IMR-90 (cell line): ENCODE measurements at regions not wholly inside any gene's neighbourhood (a gene's known extent, or its start where the extent isn't known, plus 50 kb on each side); places are given as distances from the start of the nearest gene placed in this dataset.

Experiments
- ATAC-seq: fragments of 200-7000 bp; cut with Tn5 transposase; 2 replicates; pipeline ENCODE4 v1.9.1; 2020; ENCODE audit warnings: low read depth, mild to moderate bottlenecking, moderate library complexity
- BruUV-seq: library from RNA; stranded (reverse); fragments of 400-500 nt; replicated peaks from 2 replicates; lab custom pipeline; 2021; lab: Mats Ljungman, UMichigan
- CTCF ChIA-PET: fragments of 300-600 bp; formaldehyde crosslinking; extraction: SDS; loops from one replicate; lab custom pipeline; 2021; ENCODE audit warnings: antibody characterized with exemption; lab: Yijun Ruan, JAX
- POLR2A ChIA-PET: fragments of 300-600 bp; sonication (Branson Sonifier 250); formaldehyde crosslinking; loops from one replicate; lab custom pipeline; 2022; ENCODE audit warnings: antibody characterized with exemption; ENCODE audit not compliant: unreplicated experiment; lab: Charles Lee
- DNase-seq: peaks from one replicate; pipeline ENCODE4 v3.0.0; 2013
- H2AFZ ChIP-seq: replicated peaks from 2 replicates; pipeline ENCODE3; 2013; ENCODE audit warnings: low read length, mild to moderate bottlenecking; ENCODE audit not compliant: poor library complexity
- H2AK5ac ChIP-seq: 2 replicates; pipeline ENCODE4 v1.6.1; 2013; ENCODE audit warnings: low read depth, low read length, inconsistent platforms
- H2AK9ac ChIP-seq: replicated peaks from 2 replicates; pipeline ENCODE3; 2013; ENCODE audit warnings: mild to moderate bottlenecking, low read depth, low read length, moderate library complexity; ENCODE audit not compliant: poor library complexity
- H2BK120ac ChIP-seq: 2 replicates; pipeline ENCODE4 v1.6.1; 2013; ENCODE audit warnings: low read depth, low read length, inconsistent platforms
- H2BK15ac ChIP-seq: 3 replicates; pipeline ENCODE4 v1.6.1; 2013; ENCODE audit warnings: low read depth, low read length, inconsistent platforms
- H2BK20ac ChIP-seq: 2 replicates; pipeline ENCODE4 v1.6.1; 2013; ENCODE audit warnings: low read depth, mild to moderate bottlenecking, inconsistent platforms, low read length, moderate library complexity
- H2BK5ac ChIP-seq: 2 replicates; pipeline ENCODE4 v1.6.1; 2013; ENCODE audit warnings: mild to moderate bottlenecking, low read depth, low read length, inconsistent platforms; ENCODE audit not compliant: poor library complexity, severe bottlenecking
- H3K14ac ChIP-seq: replicated peaks from 2 replicates; pipeline ENCODE4 v1.6.1; 2013; ENCODE audit warnings: low read depth, low read length, inconsistent platforms
- H3K18ac ChIP-seq: 2 replicates; pipeline ENCODE4 v1.6.1; 2013; ENCODE audit warnings: low read depth, low read length, control low read depth
- H3K23ac ChIP-seq: 2 replicates; pipeline ENCODE4 v1.6.1; 2013; ENCODE audit warnings: low read depth, low read length, inconsistent platforms
- H3K27ac ChIP-seq: 2 replicates; pipeline ENCODE4 v1.5.1; 2013; ENCODE audit warnings: mild to moderate bottlenecking, control low read depth, low read length; ENCODE audit not compliant: insufficient read depth
- H3K27me3 ChIP-seq: 2 replicates; pipeline ENCODE4 v1.6.1; 2013; ENCODE audit warnings: low read length; ENCODE audit not compliant: control insufficient read depth, insufficient read depth
- H3K36me3 ChIP-seq: 2 replicates; pipeline ENCODE4 v1.6.1; 2013; ENCODE audit warnings: low read length, mixed read lengths; ENCODE audit not compliant: control insufficient read depth, insufficient read depth
- H3K4ac ChIP-seq: 2 replicates; pipeline ENCODE4 v1.6.1; 2013; ENCODE audit warnings: low read depth, low read length, inconsistent platforms
- H3K4me1 ChIP-seq: 2 replicates; pipeline ENCODE4 v1.6.1; 2013; ENCODE audit warnings: low read length, mixed read lengths; ENCODE audit not compliant: control insufficient read depth, insufficient read depth
- H3K4me2 ChIP-seq: 2 replicates; pipeline ENCODE4 v1.6.1; 2013; ENCODE audit warnings: low read depth, mild to moderate bottlenecking, control low read depth, low read length, moderate library complexity
- H3K4me3 ChIP-seq: 2 replicates; pipeline ENCODE4 v1.5.1; 2013; ENCODE audit warnings: low read depth, mild to moderate bottlenecking, control low read depth, low read length, moderate library complexity; ENCODE audit not compliant: insufficient read depth
- H3K56ac ChIP-seq: 2 replicates; pipeline ENCODE4 v1.6.1; 2013; ENCODE audit warnings: low read length, inconsistent platforms; ENCODE audit not compliant: insufficient read depth; ENCODE audit errors: extremely low read depth
- H3K79me1 ChIP-seq, 2 experiments: 2 replicates each; pipeline ENCODE4 v1.6.1; 2013; ENCODE audit warnings: low read length in 2 of 2, inconsistent platforms in 1 of 2, low read depth in 1 of 2
- H3K9ac ChIP-seq: 2 replicates; pipeline ENCODE4 v1.6.1; 2013; ENCODE audit warnings: low read depth, low read length, control low read depth
- H3K9me1 ChIP-seq: 2 replicates; pipeline ENCODE4 v1.6.1; 2013; ENCODE audit warnings: low read length, inconsistent platforms; ENCODE audit not compliant: insufficient read depth
- H3K9me3 ChIP-seq: 2 replicates; pipeline ENCODE4 v1.6.1; 2013; ENCODE audit warnings: low read length; ENCODE audit not compliant: control insufficient read depth, insufficient read depth
- H4K20me1 ChIP-seq: 2 replicates; pipeline ENCODE4 v1.6.1; 2013; ENCODE audit warnings: low read length, inconsistent platforms; ENCODE audit not compliant: insufficient read depth
- H4K5ac ChIP-seq: 2 replicates; pipeline ENCODE4 v1.6.1; 2013; ENCODE audit warnings: mild to moderate bottlenecking, low read depth, low read length, control low read depth
- H4K8ac ChIP-seq, 2 experiments: 2 replicates each; pipeline ENCODE4 v1.6.1; 2013; ENCODE audit warnings: low read depth in 2 of 2, low read length in 2 of 2, control low read depth in 1 of 2, inconsistent platforms in 1 of 2
- H4K91ac ChIP-seq: 2 replicates; pipeline ENCODE4 v1.6.1; 2013; ENCODE audit warnings: low read depth, low read length, inconsistent platforms; ENCODE audit not compliant: insufficient read depth
- BHLHE40 ChIP-seq: fragments of 150-350 bp; IDR thresholded peaks from 2 replicates; pipeline ENCODE4 v1.6.1; 2016; ENCODE audit warnings: mild to moderate bottlenecking, low read depth, low read length
- CEBPB ChIP-seq: IDR thresholded peaks from 2 replicates; pipeline ENCODE4 v1.6.1; 2012; ENCODE audit warnings: low read depth, low read length, improper control_type of control experiment
- CHD1 ChIP-seq: IDR thresholded peaks from 2 replicates; pipeline ENCODE4 v1.6.1; 2012; ENCODE audit warnings: low read depth, low read length, improper control_type of control experiment
- FOS ChIP-seq: fragments of 150-350 bp; IDR thresholded peaks from 2 replicates; pipeline ENCODE4 v1.6.1; 2016; ENCODE audit warnings: low read depth, low read length
- MAFK ChIP-seq: IDR thresholded peaks from 2 replicates; pipeline ENCODE4 v1.6.1; 2012; ENCODE audit warnings: low read depth, low read length, improper control_type of control experiment
- MAZ ChIP-seq: IDR thresholded peaks from 2 replicates; pipeline ENCODE4 v1.6.1; 2012; ENCODE audit warnings: low read depth, mild to moderate bottlenecking, low read length, improper control_type of control experiment, moderate library complexity, borderline replicate concordance
- MXI1 ChIP-seq: IDR thresholded peaks from 2 replicates; pipeline ENCODE4 v1.6.1; 2012; ENCODE audit warnings: low read depth, mild to moderate bottlenecking, low read length, moderate library complexity, borderline replicate concordance
- NFE2L2 ChIP-seq: fragments of 150-350 bp; IDR thresholded peaks from 2 replicates; pipeline ENCODE4 v1.6.1; 2016; ENCODE audit warnings: low read depth, mild to moderate bottlenecking, low read length
- POLR2A ChIP-seq: IDR thresholded peaks from 2 replicates; pipeline ENCODE4 v1.6.1; 2012; ENCODE audit warnings: mild to moderate bottlenecking, low read depth, low read length
- RAD21 ChIP-seq: IDR thresholded peaks from 2 replicates; pipeline ENCODE4 v1.6.1; 2012; ENCODE audit warnings: low read length, improper control_type of control experiment
- RCOR1 ChIP-seq: IDR thresholded peaks from 2 replicates; pipeline ENCODE4 v1.6.1; 2012; ENCODE audit warnings: mild to moderate bottlenecking, low read length, improper control_type of control experiment; ENCODE audit not compliant: insufficient replicate concordance
- RFX5 ChIP-seq: IDR thresholded peaks from 2 replicates; pipeline ENCODE4 v1.8.0; 2012; ENCODE audit warnings: low read depth, mild to moderate bottlenecking, low read length, moderate library complexity
- SMC3 ChIP-seq: fragments of 150-350 bp; IDR thresholded peaks from 2 replicates; pipeline ENCODE4 v1.6.1; 2016; ENCODE audit warnings: low read depth, mild to moderate bottlenecking, antibody characterized with exemption, low read length, moderate library complexity
- WGBS, 2 experiments: methylation state at CpG; one replicate each; pipeline versions ENCODE4 v1.1.5 to v1.1.7; 2013; ENCODE audit warnings: missing lambda C conversion rate in 2 of 2; ENCODE audit not compliant: insufficient read length in 1 of 2; ENCODE audit errors: extremely low coverage in 2 of 2; 5-methylcytosine and 5-hydroxymethylcytosine counted together
- dilution Hi-C: fragments of 300-500 bp; cut with HindIII; formaldehyde crosslinking; loops from one replicate; pipeline ENCODE4 v1.14.3; 2018; ENCODE audit warnings: low sequenced_read_pairs; ENCODE audit not compliant: unreplicated experiment
- in situ Hi-C: fragments of 300-500 bp; cut with MboI; formaldehyde crosslinking; loops from 3 replicates; pipeline ENCODE4 v1.14.3; 2019; ENCODE audit warnings: low sequenced_read_pairs, inconsistent platforms, mixed read lengths
- intact Hi-C: fragments of 100-400 bp; cut with micrococcal nuclease; formaldehyde crosslinking; loops from 2 replicates; pipeline ENCODE4 v1.10.0; 2022
- TF ChIP-seq, protein P1 (sequence below): conservative IDR thresholded peaks from 2 replicates; pipeline ENCODE4 v1.5.1; 2012; ENCODE audit warnings: mild to moderate bottlenecking, low read depth, low read length, improper control_type of control experiment
- TF ChIP-seq, protein P2 (sequence below): fragments of 150-350 bp; IDR thresholded peaks from 2 replicates; pipeline ENCODE4 v1.6.1; 2016; ENCODE audit warnings: low read depth, mild to moderate bottlenecking, low read length, moderate library complexity, borderline replicate concordance
- TF ChIP-seq, protein P3 (sequence below): fragments of 150-350 bp; IDR thresholded peaks from 2 replicates; pipeline ENCODE4 v1.6.1; 2017; ENCODE audit warnings: mild to moderate bottlenecking, antibody characterized with exemption, low read length, low read depth

DNA sequence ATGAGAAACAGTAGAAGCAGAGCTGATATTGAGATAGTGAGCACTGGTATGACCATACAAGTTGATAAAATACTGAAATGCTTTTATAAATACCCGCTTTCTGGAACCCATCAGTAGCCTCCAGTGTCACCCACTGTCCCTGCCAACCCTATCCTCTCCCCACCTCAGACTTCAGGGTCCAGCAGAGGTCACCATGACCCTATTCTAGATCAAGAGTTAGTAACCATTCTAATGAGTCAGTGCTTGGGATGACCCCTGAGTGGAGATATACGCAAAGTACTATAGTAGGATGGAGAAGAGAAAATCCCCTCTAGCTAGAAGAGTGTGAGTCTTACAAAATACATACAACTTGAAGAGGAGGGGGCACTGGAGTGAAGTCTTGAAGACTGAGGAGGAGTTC is 297.9 kb upstream of the BRINP1 start:
- Histone ChIP-seq H2BK15ac (no peak overlapping the region), H4K20me1 (no peaks in the 10 kb centered on the region), H3K4me3 (no peak overlapping the region), H4K5ac (no peak overlapping the region), H2AK5ac (no peak overlapping the region), H3K56ac (no peak overlapping the region), H3K4me1 (no peaks in the 10 kb centered on the region), H2AK9ac (no peak overlapping the region), H4K91ac (no peak overlapping the region), H3K27me3 (no peaks in the 10 kb centered on the region), H3K18ac (no peak overlapping the region), H3K23ac (no peak overlapping the region), H3K9ac (no peak overlapping the region), H3K9me3 (peaks cover 8% of the 10 kb centered on the region), H3K14ac (no peak overlapping the region), H2BK5ac (no peak overlapping the region), H3K79me1 (no peaks in the 10 kb centered on the region), H2AFZ (no peak overlapping the region), H3K4me2 (no peak overlapping the region), H4K8ac (no peak overlapping the region), H3K27ac (no peak overlapping the region), H3K4ac (no peak overlapping the region), H3K9me1 (no peaks in the 10 kb centered on the region), H2BK20ac (no peak overlapping the region), H3K36me3 (no peaks in the 10 kb centered on the region), H2BK120ac (no peak overlapping the region)
- intact Hi-C loops (no loop called here), in situ Hi-C loops (no loop called here), dilution Hi-C loops (no loop called here)
- no TSS peak for BruUV-seq
- TF ChIP-seq RAD21, result no peak
- no peak for TF ChIP-seq CEBPB
- TF ChIP-seq RFX5, result no peak
- no peak for TF ChIP-seq SMC3
- TF ChIP-seq MAFK, result no peak
- no peak for TF ChIP-seq CHD1
- TF ChIP-seq BHLHE40, result no peak
- TF ChIP-seq, protein P1, sequence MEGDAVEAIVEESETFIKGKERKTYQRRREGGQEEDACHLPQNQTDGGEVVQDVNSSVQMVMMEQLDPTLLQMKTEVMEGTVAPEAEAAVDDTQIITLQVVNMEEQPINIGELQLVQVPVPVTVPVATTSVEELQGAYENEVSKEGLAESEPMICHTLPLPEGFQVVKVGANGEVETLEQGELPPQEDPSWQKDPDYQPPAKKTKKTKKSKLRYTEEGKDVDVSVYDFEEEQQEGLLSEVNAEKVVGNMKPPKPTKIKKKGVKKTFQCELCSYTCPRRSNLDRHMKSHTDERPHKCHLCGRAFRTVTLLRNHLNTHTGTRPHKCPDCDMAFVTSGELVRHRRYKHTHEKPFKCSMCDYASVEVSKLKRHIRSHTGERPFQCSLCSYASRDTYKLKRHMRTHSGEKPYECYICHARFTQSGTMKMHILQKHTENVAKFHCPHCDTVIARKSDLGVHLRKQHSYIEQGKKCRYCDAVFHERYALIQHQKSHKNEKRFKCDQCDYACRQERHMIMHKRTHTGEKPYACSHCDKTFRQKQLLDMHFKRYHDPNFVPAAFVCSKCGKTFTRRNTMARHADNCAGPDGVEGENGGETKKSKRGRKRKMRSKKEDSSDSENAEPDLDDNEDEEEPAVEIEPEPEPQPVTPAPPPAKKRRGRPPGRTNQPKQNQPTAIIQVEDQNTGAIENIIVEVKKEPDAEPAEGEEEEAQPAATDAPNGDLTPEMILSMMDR, result no peak
- no peak for TF ChIP-seq RCOR1
- no peak for TF ChIP-seq FOS
- TF ChIP-seq MAZ, result no peak
- no peak for TF ChIP-seq NFE2L2
- TF ChIP-seq, protein P2, sequence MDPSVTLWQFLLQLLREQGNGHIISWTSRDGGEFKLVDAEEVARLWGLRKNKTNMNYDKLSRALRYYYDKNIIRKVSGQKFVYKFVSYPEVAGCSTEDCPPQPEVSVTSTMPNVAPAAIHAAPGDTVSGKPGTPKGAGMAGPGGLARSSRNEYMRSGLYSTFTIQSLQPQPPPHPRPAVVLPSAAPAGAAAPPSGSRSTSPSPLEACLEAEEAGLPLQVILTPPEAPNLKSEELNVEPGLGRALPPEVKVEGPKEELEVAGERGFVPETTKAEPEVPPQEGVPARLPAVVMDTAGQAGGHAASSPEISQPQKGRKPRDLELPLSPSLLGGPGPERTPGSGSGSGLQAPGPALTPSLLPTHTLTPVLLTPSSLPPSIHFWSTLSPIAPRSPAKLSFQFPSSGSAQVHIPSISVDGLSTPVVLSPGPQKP, result no peak
- no peak for TF ChIP-seq POLR2A
- TF ChIP-seq, protein P3, sequence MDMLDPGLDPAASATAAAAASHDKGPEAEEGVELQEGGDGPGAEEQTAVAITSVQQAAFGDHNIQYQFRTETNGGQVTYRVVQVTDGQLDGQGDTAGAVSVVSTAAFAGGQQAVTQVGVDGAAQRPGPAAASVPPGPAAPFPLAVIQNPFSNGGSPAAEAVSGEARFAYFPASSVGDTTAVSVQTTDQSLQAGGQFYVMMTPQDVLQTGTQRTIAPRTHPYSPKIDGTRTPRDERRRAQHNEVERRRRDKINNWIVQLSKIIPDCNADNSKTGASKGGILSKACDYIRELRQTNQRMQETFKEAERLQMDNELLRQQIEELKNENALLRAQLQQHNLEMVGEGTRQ, result no peak
- no peak for TF ChIP-seq MXI1
- DNase-seq, result no peak
- ChIA-PET POLR2A (no interaction called here), CTCF (no interaction called here)
- ATAC-seq, result no peak
- no CpG with 5 or more reads among the region's 2 CpGs for WGBS, 2 experiments
